Stimulated activated CD4-positive, alpha-beta T cell treated with anti-CD3 and anti-CD28 coated beads, Interleukin-2, amount 100 ng/mL, for 4 hours (primary cell): ENCODE measurements at regions not wholly inside any gene's neighbourhood (a gene's known extent, or its start where the extent isn't known, plus 50 kb on each side); places are given as distances from the start of the nearest gene placed in this dataset.

Experiments
- DNase-seq: peaks from one replicate; pipeline ENCODE4 v3.0.0-alpha.2; 2020; ENCODE audit warnings: low read depth

GRCh38 chr12:24138041-24138440, 188.6 kb upstream of the SOX5 start:
- DNase-seq: no peak

DNA sequence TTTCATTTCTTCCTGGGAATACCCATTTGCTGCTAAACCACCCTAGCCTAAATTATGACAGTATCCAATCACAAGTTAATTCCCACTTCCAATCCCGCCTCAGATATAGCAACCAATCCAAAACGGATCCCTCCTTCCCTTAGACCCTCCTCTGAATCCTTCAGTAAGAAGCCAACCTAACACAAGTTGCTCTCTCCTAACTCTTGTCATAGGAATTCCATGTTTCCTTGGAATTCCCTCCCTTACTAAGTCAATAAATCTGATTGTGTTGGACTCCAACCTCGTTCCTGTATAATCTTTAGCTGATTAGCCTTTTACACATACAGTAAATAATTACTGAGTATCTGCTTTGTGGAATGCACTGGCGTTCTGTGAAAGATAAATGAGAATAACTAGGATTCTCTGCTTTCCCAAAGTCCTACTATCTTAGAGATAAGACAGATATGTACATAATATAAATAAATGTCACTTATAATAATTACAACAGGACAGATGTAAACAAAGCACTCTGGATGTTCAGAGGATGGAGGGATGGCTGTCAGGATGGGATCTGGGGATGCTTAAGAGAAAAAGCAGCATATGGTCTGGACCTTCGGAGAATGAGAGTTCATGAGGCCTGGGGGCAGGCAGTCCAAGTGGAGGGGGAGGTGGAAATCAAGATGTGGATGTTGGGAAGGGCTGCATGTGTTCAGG, 185.8 kb upstream of the SOX5 start:
- no peak for DNase-seq

DNA sequence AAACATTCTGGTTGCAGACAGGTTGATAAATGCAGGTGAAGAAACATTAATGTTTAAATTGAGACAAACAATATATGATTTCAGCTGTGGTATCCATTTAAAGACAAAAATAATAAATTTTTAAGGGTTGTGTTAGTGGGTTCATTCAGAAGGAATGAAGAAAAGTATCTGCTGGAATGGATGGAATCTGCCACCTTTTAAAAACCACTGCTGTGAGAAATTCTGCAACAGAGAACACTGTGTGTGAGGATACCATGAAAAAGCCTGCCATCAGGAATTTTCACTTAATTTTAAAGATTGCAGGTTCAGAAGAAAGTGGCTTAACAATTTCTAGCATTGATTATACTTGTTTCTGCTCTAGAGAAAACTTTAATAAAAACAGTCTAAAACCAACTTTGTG, 184.6 kb upstream of the SOX5 start:
- no peak for DNase-seq

GRCh38 chr12:24133384-24133783, 183.9 kb upstream of the SOX5 start:
- DNase-seq: no peak

DNA sequence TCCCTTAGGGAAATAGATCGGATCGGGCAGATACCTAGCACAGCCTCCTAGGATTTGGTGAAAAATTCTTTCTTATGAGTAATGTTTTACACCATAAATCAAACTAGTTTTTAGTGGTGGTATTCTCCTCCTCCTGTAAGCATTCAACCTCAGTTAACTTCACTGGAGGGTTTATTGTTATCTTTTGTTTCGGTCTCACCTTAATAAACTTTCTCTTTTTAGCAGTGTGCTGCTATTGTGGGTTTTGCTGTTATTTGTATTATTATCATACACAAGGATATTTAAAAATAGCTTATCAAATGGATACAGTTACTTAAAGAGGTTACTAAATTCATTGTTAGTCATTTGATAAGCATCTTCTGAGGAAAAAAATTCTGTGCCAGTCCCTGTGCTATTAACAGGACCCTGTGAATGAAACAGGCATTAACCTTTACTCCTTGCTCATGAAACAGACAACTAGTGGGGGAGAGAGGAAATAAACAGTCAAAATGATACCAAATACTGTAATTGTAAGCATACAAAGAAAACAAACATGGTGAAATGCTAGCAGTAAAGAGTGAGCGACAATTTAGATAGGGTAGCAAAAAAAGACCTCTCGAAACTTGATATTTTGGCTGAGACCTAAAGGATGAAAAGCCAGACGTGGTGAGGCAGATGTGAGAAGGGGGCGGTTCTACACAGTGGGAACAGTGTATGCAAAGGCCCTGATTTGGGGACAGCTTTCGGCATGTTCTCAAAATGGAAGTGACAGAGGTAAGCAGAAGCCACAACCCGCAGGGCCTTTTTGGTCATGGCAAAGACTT, 178.7 kb upstream of the SOX5 start:
- no peak for DNase-seq

- DNase-seq: no peak
Measured at GRCh38 chr12:24125280-24125679, 175.8 kb upstream of the SOX5 start.

DNA sequence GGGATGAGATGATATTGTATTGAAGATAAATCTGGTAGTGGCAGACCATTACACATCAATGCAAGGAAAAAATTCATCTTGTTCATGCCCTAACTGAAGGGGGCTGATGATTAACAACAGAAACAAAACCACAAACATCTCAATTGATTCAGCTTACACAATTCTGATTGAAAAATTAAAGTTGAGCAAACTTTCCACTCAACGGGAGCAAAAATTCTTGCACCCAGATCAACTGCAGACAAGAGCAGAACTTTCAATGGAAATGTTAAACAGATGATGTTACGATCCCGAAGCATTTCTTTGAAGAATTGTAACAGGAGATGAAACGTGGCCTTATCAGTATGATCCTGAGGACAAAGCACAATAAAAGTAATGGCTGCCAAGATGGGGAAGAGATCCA, 172.4 kb upstream of the SOX5 start:
- DNase-seq: no peak

DNA sequence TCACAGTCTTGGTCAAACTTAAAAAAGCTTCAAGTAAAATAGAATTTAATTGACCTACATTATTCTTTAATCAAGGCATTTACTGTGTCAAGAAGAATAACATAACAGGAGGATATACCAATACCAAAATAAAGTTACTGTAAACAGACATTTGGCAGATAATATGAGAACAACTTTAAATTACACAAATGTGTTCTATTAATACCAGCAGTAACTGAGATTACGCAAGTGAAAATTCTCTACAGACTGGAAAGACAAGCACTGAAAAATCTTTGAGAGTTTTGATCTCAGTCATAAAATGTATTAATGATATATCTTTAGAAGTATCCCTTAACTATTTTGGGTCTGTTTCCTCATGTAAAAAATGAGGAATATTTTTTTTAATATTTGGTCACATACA, 169.2 kb upstream of the SOX5 start:
- DNase-seq: no peak

- DNase-seq: no peak
Measured at GRCh38 chr12:24116548-24116947, 167.1 kb upstream of the SOX5 start.

GRCh38 chr12:24113701-24114100, 164.2 kb upstream of the SOX5 start:
- DNase-seq: no peak

DNA sequence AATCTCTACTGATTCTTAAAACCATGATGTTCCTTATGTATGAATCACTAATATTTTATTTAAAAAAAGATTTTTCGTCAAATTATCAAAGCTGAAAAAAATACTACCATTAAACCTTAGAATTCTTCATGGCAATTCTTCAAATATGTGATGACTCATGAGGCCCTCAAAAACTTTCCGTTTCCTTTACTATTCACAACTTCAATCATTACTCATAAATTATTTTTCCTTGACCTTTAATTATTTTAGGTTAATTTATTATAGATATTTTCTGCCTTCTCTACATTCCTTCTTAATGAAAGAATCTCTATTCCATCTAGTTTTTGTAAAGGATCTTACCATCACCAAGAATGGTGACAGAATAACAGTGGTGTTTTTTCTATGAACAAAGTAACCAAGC, 162.1 kb upstream of the SOX5 start:
- DNase-seq: no peak

- no peak for DNase-seq
Measured at GRCh38 chr12:24111086-24111485, 161.6 kb upstream of the SOX5 start.

DNA sequence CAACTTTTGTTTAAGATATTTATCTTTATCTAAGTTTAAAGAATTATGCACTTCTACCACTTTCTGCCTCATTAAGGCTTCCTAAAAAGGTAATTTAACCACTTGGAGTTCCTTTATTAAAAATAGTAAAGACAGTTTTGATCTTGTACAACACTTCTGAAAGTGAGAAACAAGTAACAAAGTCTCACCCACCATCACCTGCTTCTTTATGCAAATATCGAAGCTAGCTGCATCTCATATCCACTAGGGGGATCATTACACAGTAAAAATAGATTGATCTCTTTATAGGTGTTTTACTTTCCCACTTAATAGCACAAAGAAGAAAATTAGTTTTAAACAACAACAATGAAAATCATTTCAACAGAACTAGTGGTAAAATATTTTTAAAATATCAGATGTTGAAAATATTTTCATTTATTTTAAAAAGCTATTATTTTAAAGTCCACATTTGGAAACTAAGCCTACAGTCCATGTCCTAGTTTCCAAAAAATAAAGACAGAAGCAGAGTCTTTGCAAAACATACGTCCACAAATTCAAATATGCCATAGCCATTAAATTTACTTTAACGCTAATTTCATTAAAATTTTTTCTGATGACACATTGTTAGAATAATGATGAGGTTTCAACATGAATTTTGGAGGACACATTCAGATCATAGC, 160.0 kb upstream of the SOX5 start:
- DNase-seq: no peak

DNA sequence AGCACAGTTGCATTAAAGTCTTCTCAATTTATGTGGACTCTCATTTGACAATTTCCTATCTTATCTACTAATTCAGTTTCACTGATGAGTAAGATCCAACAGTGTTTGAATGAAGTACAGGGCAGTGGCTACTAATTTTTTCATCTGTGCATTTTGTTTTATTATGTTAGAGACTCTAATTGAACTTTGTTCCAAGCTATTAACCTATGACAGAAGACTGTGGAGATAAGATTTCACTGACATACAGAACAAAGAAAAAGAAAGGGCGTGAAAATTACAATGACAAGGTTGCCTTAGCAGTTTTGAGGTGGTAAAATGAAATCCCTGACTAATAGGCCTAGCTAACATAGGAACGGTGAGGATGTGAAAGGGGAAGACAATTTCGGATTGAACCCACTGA, 153.2 kb upstream of the SOX5 start:
- no peak for DNase-seq

GRCh38 chr12:24099576-24099975, 150.1 kb upstream of the SOX5 start:
- DNase-seq: no peak

GRCh38 chr12:24095245-24095644, 145.8 kb upstream of the SOX5 start:
- DNase-seq: no peak

GRCh38 chr12:24089510-24089890, 140.0 kb upstream of the SOX5 start:
- no peak for DNase-seq

DNA sequence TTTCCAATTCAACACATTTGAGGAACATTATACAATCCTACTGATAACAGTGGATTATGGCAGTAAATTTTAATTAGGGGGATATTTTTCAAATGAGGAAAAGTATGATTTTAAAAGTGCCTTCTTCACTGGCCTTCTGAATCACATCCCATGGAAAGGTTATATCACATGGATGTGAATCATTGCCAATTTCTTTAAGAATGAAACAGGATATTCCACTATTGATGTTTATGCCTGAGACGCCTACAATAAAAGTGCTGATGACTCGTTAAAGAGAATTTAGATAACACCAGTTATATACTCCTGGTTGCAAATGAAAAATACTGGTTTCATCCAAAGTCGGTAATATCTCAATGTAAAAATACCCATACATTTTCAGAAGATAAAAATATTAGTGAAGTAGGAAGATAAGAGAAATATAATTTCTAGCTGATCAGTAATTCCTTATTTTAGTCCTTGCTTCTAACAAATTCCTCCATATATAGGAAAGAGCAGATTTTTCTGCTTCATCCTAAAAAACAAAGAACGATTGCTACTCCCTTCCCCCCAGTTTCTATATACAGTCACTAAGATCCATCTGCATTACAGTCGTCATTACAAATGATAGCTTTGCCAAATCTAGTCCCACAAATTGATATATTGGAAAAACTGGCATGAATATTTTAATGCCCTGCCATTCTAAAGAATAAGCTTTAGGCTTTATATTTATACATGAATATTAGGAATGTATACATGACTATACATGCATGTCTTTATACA, 139.5 kb upstream of the SOX5 start:
- DNase-seq: no peak

DNA sequence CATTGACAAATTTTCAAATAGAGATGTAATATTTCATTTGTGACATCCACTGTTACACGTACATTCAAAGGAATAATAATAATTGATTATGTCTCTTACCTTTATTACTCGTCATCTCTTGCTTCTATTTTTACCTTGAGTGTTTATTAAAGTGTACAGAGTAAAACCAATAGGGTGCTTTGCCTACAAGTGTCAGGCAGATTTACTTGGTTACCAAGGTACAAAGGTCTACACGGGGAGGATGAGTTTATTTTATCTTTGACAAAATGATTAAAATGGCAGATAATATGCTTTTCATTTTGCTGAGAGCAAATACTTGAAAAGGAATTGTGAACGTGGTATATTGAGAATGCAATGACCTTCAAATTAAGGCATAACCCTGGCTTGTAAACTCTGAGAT, 137.8 kb upstream of the SOX5 start:
- DNase-seq: no peak

GRCh38 chr12:24084800-24085199, 135.3 kb upstream of the SOX5 start:
- no peak for DNase-seq

DNA sequence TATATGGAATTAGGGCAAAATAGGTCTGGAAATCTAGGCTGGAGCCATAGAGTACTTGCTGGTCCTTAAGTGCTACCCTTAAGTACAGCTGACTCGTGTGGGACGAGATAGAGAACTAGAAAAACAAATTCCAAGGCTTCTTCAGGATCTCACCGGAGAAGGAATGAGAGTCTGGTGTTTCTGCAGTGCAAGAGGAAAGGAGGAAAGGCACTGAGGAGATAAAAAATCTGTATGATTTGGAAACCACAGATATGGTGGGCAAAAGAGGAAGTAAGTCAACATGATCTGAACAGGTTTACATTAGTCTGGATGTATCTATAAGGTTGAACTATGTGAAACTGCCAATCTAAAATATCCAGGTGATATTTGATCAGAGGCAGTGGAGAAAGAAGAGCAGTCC, 134.4 kb upstream of the SOX5 start:
- DNase-seq: no peak

GRCh38 chr12:24081606-24082005, 132.1 kb upstream of the SOX5 start:
- DNase-seq: no peak

DNA sequence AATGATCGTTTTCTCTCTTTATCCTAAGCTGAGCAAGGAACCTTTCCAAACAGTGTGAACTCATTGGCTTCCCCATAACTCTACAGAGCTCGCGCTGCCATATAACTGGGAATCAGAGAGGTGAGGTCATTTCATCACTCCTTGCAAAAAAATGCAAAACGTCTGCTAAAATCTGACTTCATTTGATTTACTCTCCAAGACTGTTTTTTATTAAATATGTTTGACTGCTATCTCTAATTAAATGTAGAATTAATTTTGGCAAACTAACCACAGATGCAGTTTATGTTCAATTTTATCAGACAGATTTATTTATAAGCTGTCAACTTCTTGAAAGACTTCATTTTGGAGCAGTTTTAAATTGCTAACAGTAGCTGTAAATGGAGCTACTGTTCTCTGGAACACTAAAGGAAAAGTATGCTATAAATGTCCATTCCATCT, 131.6 kb upstream of the SOX5 start:
- no peak for DNase-seq
